ENCODE measurements at regions not wholly inside any gene's neighbourhood (a gene's known extent, or its start where the extent isn't known, plus 50 kb on each side); places are given as distances from the start of the nearest gene placed in this dataset.

DNA sequence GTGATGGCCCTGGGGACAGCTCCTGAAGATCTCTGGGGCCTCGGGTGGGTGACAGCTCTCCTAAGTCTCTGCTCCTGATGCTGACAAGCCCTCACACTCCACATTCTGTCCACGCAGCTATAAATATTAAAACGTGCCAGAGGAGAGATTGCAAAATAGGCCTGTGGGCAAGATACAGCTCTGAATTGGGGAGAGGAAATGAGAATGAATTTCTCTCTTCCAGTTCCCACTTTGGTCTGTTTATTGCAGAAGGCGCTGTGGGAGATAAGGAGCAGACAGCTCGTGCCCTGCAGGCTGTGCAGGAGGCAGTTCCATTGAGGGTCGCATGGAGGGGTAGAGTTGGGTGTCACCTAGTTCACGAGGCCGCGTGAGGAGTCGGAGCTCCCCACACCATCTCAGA is 87.5 kb upstream of the SDK2 start:
- H3K27me3 Mint-ChIP-seq (ENCODE audit: low read depth), result peaks cover 5% of the 10 kb centered on the region
- peaks cover 9% of the 10 kb centered on the region for H3K9me3 Mint-ChIP-seq
- DNase-seq (ENCODE audit: low spot score), result no peak
- H3K36me3 Mint-ChIP-seq (ENCODE audit: low read depth), result no peaks in the 10 kb centered on the region
- no peak overlapping the region for H3K27ac Mint-ChIP-seq
- no peaks in the 10 kb centered on the region for H3K4me1 Mint-ChIP-seq (ENCODE audit: low read depth)
- no peak overlapping the region for H3K4me3 Mint-ChIP-seq

DNA sequence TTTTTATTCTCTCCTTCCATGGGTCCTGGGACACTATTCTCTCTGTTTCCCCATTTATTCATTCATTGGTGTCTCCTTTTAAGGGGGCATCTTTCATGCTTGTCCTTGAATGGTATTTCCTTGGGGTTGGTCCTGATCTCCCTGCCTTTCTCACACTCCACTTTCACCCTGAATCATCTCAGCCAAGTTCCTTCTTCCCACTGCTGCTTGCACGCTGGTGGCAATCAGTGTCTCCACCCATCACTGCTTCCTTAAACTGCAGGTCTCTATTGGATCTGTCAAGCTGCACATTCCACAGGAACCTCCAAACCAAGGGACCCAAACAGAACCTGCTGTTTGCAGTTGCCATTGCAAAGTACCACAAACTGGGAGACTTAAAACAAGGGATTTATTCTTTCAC is 89.3 kb upstream of the SDK2 start:
- no peak for DNase-seq (ENCODE audit: low spot score)
- Mint-ChIP-seq H3K36me3 (ENCODE audit: low read depth) (no peaks in the 10 kb centered on the region), H3K4me1 (ENCODE audit: low read depth) (no peaks in the 10 kb centered on the region), H3K27ac (no peak overlapping the region), H3K4me3 (no peak overlapping the region), H3K27me3 (ENCODE audit: low read depth) (peaks cover 5% of the 10 kb centered on the region), H3K9me3 (peaks cover 9% of the 10 kb centered on the region)

DNA sequence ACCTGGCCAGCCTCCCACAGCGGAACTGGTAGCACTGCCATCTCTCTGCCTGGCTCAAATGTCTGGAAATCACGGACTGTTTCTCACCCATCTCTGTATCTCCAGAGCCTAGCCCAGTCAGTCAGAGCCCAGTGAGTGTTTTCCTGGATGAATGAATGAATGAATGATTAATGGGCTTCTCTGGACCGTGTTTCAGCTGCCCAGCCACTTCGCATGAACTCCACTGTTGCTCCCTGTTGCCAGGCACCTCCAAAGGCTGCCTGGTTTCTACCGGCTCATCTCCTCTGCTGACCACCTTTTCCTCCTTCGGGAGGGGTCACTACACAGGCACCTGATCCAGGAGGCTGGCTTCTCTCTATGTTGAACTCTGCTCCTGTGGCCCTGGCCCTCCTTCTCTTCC is 91.0 kb upstream of the SDK2 start:
- Mint-ChIP-seq H3K36me3 (ENCODE audit: low read depth) (no peaks in the 10 kb centered on the region), H3K4me3 (no peak overlapping the region), H3K27ac (no peak overlapping the region), H3K9me3 (peaks cover 9% of the 10 kb centered on the region), H3K4me1 (ENCODE audit: low read depth) (no peaks in the 10 kb centered on the region), H3K27me3 (ENCODE audit: low read depth) (peaks cover 5% of the 10 kb centered on the region)
- DNase-seq (ENCODE audit: low spot score), result no peak

DNA sequence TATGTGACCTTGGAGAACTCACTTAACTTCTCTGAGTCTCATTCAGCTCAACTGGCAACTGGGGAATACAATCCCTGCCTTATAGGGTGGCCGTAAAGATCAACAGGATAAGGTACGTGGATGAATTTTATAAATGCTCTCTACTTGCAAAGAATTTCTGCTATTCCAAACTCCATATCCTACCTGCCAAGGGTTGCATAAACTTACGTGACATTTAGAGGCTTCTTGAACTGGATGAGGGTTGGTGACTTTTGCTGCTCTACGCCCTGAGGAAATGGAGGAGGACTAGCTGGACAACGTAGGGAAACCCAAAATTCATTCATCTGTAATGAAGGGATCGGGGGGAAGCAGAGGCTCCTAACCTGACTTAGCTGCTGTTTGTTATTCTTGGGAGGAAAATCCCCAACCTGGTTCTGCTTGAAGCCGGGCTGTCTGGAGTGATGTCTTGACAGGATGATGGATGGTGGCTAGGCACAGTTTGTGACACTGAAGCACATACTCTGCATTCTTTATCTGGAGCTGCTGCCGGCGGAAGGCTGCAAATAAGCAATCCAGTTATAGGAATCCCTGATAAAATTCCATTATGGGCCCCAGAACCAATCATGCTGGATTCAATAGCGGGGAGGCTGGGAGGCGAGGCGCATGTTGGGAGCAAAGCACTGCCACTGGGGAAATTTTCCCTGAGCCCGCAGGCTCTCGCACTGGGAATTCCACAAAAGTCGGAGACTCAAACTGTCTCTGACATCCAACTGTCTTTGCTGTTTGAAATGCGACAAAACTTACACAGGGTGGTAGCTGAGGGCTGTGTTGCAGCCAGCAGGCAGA is 94.7 kb upstream of the SDK2 start:
- Mint-ChIP-seq H3K27me3 (ENCODE audit: low read depth) (peaks cover 2% of the 10 kb centered on the region), H3K27ac (no peak overlapping the region), H3K4me1 (ENCODE audit: low read depth) (no peaks in the 10 kb centered on the region), H3K9me3 (no peaks in the 10 kb centered on the region), H3K36me3 (ENCODE audit: low read depth) (no peaks in the 10 kb centered on the region), H3K4me3 (no peak overlapping the region)
- DNase-seq (ENCODE audit: low spot score), result no peak

DNA sequence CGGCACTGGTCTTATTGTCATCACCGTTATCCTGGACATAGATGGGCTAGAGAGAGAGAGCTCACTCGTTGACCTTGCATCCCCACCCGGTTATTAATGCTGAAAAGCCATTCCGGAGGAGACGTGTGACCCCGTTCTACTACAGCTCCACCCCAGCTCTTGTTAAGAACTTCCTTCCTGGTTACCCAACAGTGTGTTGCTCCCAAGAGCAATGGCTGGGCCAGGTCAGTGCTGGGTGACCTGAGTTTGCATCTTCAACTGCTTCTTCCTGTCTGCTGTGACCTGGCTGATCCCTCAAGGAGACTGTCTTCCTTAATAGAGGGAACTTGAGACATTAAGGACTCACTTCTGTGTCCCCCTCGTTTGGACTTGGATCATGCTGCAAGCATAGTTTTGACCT is 96.1 kb upstream of the SDK2 start:
- no peaks in the 10 kb centered on the region for H3K4me1 Mint-ChIP-seq (ENCODE audit: low read depth)
- no peaks in the 10 kb centered on the region for H3K27me3 Mint-ChIP-seq (ENCODE audit: low read depth)
- H3K9me3 Mint-ChIP-seq, result no peaks in the 10 kb centered on the region
- no peaks in the 10 kb centered on the region for H3K36me3 Mint-ChIP-seq (ENCODE audit: low read depth)
- no peak overlapping the region for H3K4me3 Mint-ChIP-seq
- no peak for DNase-seq (ENCODE audit: low spot score)
- no peak overlapping the region for H3K27ac Mint-ChIP-seq

DNA sequence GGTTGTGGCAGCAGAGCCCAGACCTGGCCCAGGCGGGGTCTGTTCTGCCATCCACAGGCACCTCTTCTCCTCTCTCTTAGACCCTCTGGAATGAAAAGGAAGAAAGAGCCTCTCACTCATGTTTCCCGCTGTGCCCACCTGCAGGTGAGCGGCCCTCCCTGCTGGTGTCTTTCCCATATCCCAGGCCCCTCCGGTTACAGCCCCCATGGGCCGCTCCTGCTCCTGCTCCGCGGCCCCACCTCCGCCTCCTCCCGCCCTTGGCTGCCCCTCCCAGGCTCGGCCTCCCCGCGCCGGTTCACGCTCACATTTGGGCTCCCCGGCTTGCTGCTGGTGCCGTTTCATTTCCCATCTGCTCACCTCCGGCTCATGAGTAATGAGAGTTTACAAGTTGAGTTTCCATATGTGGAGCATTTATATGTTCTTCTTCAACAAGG is 98.7 kb upstream of the SDK2 start:
- H3K27ac Mint-ChIP-seq, result no peak overlapping the region
- H3K36me3 Mint-ChIP-seq (ENCODE audit: low read depth), result no peaks in the 10 kb centered on the region
- DNase-seq (ENCODE audit: low spot score), result no peak
- no peaks in the 10 kb centered on the region for H3K9me3 Mint-ChIP-seq
- no peaks in the 10 kb centered on the region for H3K27me3 Mint-ChIP-seq (ENCODE audit: low read depth)
- H3K4me3 Mint-ChIP-seq, result no peak overlapping the region
- no peaks in the 10 kb centered on the region for H3K4me1 Mint-ChIP-seq (ENCODE audit: low read depth)

DNA sequence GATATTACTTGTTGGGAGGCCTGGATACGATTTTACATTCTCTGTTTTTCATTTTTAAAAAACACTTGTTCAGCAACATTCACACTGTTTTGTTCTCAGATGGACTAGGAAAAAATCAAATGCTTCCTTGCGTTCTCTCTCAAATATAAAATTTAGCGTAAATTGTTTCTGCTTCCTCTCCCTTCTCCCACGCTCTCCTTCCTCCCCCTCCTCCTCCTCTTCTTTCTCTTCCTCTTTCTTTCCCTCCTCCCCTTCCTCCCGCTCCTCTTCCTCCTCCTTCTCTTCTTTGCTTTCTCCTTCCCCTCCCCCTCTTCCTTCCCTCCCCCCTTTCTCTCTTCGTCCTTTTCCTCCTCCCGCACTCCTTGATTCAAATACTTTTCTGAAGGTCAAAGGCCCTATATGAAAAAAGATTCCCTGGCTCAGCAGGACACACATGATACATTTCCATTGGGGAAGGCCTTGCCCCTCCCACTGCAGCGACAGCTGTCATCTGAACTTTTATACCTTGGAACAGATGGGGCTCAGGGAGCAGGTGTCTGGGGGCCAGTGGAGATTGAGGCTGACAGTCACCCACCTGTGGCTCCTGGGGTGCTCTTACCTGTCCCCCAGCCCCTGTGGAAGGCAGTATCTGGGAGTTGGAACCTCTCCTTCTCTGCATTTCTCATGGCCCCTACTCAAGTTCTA is 99.4 kb upstream of the SDK2 start:
- no peak for DNase-seq (ENCODE audit: low spot score)
- H3K36me3 Mint-ChIP-seq (ENCODE audit: low read depth), result no peaks in the 10 kb centered on the region
- no peaks in the 10 kb centered on the region for H3K4me1 Mint-ChIP-seq (ENCODE audit: low read depth)
- no peak overlapping the region for H3K4me3 Mint-ChIP-seq
- no peak overlapping the region for H3K27ac Mint-ChIP-seq
- no peaks in the 10 kb centered on the region for H3K27me3 Mint-ChIP-seq (ENCODE audit: low read depth)
- H3K9me3 Mint-ChIP-seq, result no peaks in the 10 kb centered on the region

DNA sequence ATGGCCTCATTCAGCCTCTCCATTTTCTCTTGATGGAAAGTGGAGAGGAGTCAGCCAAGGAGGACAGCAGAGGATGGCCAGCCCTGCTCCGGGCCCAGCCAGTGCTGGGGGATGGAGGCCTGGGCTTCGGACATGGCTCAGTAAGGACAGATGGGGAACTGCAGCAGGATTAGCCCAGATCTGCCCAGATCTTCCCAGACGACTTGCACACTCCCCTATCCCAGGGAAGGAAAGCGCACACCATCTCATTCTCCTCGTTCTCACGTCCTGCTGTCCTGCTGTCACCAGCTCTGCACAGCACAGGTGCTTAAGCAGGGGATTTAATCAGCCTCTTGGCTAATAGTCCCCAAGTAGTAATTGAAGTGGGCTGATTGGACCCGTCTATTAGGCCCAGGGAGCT is 100.2 kb upstream of the SDK2 start:
- Mint-ChIP-seq H3K36me3 (ENCODE audit: low read depth) (no peaks in the 10 kb centered on the region), H3K27me3 (ENCODE audit: low read depth) (no peaks in the 10 kb centered on the region), H3K4me3 (no peak overlapping the region), H3K4me1 (ENCODE audit: low read depth) (no peaks in the 10 kb centered on the region), H3K27ac (no peak overlapping the region), H3K9me3 (no peaks in the 10 kb centered on the region)
- DNase-seq (ENCODE audit: low spot score), result no peak

DNA sequence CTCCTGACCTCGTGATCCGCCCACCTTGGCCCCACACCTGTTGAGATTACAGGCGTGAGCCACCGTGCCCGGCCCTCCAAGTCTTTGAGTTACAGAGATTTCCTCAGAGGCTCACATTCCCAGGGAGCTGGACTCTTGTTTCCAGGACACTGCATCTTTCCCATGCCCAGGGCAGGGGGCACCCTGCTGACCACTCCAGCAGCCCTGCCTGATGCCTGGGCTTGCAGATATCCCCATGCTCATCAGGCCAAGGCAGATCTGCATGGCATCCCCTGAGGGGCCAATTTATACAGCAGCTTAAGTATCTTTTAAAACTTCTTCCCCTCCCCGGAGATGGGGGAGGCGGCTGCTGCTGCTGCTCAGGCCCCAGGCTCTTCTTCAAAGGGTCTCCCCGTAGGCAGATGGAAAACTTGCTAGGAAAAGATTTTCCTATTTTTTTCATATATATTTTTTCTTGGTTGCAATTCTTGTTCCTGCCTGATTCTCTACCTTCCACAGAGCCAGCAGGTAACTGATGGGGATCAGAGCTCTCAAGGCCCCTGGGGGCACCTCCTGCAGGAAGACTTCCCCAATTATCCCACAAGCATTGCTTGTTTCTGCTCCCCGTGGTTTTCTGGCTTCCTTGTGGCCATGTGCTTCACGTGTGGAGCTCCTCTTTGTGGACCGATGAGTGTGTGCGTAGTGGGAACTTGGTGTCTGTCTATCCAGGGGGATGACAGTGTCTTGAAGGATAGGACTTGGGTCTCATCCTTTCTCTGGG is 102.2 kb upstream of the SDK2 start:
- no peaks in the 10 kb centered on the region for H3K4me1 Mint-ChIP-seq (ENCODE audit: low read depth)
- H3K36me3 Mint-ChIP-seq (ENCODE audit: low read depth), result no peaks in the 10 kb centered on the region
- H3K27me3 Mint-ChIP-seq (ENCODE audit: low read depth), result no peaks in the 10 kb centered on the region
- DNase-seq (ENCODE audit: low spot score), result no peak
- no peak overlapping the region for H3K4me3 Mint-ChIP-seq
- H3K27ac Mint-ChIP-seq, result no peak overlapping the region
- no peaks in the 10 kb centered on the region for H3K9me3 Mint-ChIP-seq

DNA sequence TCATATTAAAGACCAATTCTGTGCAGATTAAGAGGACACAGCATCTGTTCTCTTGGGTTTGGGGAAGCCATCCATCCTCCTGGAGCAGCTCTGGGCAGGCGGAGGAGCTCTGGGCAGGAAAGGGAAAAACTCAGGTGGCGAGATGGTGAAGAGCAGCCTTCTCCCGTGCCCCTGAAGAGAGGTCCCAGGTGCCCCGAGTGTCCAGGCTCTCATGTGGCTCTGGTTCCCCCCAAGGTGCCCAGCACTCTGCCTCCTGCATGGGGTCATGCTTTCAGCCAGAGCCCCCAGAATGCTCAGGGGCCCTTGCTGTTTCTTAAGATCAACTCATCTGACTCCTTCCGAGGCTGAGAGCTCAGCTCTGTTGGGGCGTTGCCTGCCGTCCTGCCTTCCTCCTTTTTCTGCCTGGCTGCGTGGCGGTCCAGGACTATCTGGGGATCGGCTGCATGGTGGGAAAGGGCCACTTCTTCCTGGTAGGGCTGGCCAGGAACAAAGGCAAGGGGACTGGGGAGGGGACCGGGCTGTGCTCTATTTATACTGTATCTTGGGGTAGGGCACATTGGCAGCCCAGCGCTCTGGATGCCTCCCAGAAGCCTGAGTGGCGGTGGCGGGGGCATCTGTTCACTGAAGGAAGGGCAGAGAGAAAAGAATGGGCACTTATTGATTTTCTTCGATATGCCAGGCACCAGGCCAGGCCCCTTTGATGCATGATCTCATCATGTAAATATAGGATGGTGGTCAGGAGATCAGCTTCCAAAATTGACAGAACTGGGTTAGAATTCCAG is 103.2 kb upstream of the SDK2 start:
- DNase-seq (ENCODE audit: low spot score), result no peak
- Mint-ChIP-seq H3K27ac (no peak overlapping the region), H3K4me1 (ENCODE audit: low read depth) (no peaks in the 10 kb centered on the region), H3K4me3 (no peak overlapping the region), H3K36me3 (ENCODE audit: low read depth) (no peaks in the 10 kb centered on the region), H3K27me3 (ENCODE audit: low read depth) (no peaks in the 10 kb centered on the region), H3K9me3 (no peaks in the 10 kb centered on the region)

DNA sequence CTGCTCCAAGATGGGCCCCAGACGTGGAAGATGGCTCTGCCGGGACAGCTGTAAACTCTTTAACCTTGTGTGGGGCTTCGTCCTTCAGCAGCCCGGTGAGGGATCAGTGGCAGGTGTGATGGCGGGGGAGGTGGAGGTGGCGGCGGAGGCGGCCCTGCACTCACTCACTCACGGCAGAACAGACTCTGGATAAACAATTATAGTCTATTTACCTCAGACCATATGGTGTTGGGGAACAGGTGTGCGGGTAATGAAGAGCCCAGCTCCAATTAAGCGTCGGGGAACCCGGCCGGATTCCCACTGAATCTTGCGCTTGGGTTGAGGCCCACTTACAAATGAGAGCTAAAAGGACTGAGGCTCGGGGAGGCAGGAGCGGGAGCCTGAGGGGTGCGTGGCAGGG is 104.3 kb upstream of the SDK2 start:
- Mint-ChIP-seq H3K4me3 (no peak overlapping the region), H3K36me3 (ENCODE audit: low read depth) (no peaks in the 10 kb centered on the region), H3K9me3 (no peaks in the 10 kb centered on the region), H3K4me1 (ENCODE audit: low read depth) (no peaks in the 10 kb centered on the region), H3K27ac (no peak overlapping the region), H3K27me3 (ENCODE audit: low read depth) (no peaks in the 10 kb centered on the region)
- DNase-seq (ENCODE audit: low spot score), result no peak

DNA sequence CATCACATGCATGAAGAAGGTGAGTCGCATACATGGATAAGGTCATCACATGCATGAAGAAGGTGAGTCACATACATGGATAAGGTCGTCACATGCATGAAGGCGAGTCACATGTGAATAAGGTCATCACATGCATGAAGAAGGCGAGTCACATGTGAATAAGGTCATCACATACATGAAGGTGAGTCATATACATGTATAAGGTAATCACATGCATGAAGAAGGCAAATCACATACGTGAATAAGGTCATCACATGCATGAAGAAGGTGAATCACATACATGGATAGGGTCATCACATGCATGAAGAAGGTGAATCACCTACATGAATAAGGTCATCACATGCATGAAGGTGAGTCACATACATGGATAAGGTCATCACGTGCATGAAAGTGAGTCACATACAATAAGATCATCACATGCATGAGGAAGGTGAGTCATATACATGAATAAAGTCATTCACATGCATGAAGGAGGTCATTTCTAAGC is 105.1 kb upstream of the SDK2 start:
- H3K4me1 Mint-ChIP-seq (ENCODE audit: low read depth), result no peaks in the 10 kb centered on the region
- H3K27ac Mint-ChIP-seq, result no peak overlapping the region
- H3K9me3 Mint-ChIP-seq, result no peaks in the 10 kb centered on the region
- no peak for DNase-seq (ENCODE audit: low spot score)
- H3K4me3 Mint-ChIP-seq, result no peak overlapping the region
- no peaks in the 10 kb centered on the region for H3K36me3 Mint-ChIP-seq (ENCODE audit: low read depth)
- no peaks in the 10 kb centered on the region for H3K27me3 Mint-ChIP-seq (ENCODE audit: low read depth)

DNA sequence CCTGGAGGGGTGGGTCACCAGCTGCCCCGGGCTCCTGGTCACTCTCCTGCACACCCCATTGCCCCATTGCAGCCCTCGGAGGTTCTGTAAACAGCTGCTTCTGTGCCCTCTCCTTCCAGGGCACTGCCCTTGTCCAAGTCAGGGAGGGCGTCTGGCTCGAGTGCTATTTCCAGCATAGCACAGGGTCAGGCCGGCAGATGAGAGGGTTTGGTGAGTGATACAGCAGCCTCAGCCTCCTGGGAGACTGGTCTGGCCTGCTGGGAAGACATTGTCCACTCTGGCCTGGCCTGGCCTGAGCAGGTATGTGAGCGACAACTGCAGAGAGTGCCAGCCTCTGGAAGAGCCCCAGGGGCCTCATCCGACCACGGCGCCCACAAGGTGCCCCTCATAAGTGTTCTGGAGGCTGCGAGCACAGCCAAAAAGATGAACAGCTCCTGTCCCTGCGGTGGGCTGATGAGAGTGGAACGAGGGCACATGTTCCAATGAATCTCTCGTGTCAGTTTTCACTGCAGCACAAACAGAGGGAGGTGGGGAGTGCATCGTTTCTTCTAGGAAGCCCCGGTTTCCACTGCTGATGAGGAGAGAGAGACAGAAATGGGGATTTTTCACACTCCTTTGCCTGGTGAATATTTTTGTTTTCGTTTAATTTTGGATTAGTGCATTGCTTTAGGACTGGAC is 105.8 kb upstream of the SDK2 start:
- H3K9me3 Mint-ChIP-seq, result no peaks in the 10 kb centered on the region

More for the DNA sequence above, 105.8 kb upstream of the SDK2 start:
- no peak overlapping the region for H3K27ac Mint-ChIP-seq
- no peaks in the 10 kb centered on the region for H3K4me1 Mint-ChIP-seq (ENCODE audit: low read depth)
- no peaks in the 10 kb centered on the region for H3K27me3 Mint-ChIP-seq (ENCODE audit: low read depth)
- H3K4me3 Mint-ChIP-seq, result no peak overlapping the region
- no peaks in the 10 kb centered on the region for H3K36me3 Mint-ChIP-seq (ENCODE audit: low read depth)
- DNase-seq (ENCODE audit: low spot score), result no peak
